ENCODE measurements at regions not wholly inside any gene's neighbourhood (a gene's known extent, or its start where the extent isn't known, plus 50 kb on each side); places are given as distances from the start of the nearest gene placed in this dataset.

DNA sequence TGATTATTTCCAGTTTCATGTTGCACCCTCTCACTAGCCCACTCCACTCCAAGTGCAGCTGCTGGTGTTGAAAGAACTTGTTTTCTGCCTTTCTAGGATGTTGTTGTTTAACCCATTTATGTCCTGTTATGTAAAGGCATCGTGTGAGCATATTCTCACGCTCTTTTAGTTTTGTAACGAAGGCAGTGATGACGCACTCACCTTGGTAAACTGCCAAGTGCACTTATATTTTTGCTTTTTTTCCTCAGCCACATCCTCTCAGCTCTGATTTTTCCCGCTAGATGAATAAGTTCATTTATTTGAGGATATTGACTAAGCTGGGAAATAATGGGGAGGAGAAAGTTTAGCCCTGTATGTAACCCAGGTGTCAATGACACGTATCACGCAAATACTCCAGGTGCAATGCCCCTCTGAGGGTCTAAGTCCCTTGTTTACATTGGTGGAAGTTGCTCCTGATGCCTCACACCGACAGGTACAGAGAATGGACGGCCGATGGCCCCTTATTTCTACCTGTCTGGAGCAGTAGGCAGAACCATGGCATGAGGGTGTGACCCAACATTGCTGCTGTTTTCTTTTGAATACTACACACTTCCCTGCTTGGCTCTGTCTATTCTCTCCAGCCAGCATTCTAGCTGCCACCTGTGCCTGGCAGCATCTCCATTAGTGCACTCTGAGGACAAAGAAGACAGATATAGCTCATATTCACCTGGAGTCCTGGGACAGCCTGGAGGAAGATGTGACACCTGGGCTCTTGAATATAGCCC, 132.7 kb upstream of the SLC24A3 start:
- no peak for DNase-seq

GRCh38 chr20:19081937-19082336, 130.5 kb upstream of the SLC24A3 start:
- DNase-seq = no peak

DNA sequence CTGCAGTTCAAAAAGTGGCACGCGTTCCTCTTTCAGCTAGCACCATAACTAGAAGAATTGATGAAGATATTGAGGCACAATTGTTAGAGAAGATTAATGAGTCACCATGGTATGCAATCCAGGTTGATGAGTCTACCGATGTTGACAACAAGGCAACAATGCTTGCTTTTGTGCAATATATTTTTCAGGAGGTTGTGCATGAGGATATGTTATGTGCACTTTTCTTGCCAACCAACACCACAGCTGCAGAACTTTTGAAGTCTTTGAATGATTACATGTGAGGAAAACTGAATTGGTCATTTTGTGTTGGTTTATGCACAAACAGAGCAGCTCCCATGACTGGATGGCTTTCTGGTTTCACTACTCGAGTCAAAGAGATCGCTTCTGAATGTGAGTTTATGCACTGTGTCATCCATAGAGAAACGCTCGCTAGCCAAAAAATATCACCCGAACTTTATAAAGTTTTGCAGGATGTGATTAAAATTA, 129.3 kb upstream of the SLC24A3 start:
- no peak for DNase-seq

DNA sequence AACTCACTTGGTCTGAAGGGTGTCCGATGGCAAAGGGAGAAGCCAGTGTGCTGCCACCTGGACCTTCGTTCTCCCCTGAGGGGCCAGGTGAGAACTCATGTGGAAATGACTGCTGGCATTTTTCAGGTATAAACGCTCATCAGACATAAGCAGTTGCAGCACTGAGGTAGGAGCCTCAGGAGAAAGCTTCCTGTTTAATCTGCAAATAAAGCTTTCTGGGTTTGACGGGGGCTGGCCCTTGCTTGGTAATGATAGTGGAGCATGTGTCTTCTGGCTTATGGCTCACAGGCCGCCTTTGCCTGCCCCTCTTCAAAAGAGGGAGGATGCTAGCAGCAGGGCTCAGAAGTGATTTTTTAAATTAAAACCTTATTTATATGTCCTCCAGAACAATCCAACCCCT, 122.1 kb upstream of the SLC24A3 start:
- no peak for DNase-seq

GRCh38 chr20:19094959-19095541, 117.4 kb upstream of the SLC24A3 start:
- no peak for DNase-seq

DNA sequence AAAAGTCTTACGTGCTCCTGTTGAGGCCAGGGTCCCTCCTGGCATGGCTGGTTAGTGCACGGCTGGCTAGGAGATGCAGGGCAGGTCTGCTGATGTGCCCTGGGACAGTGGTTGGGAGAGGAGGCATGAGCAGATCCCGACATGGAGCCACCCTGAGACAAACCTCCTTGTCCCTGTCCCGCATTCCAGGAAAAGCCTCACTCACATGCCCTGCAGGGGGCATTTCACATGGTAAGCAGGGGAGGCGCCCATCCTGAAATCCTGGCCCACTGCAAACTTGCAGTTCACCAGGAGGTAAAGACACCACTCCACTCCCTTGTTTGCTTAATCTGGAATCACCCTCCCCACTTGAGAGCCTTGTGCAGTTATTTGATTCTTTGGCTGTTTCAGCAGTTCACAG, 116.7 kb upstream of the SLC24A3 start:
- no peak for DNase-seq

GRCh38 chr20:19096843-19097242, 115.6 kb upstream of the SLC24A3 start:
- no peak for DNase-seq

- DNase-seq = no peak
Observed at GRCh38 chr20:19098117-19098516, 114.3 kb upstream of the SLC24A3 start.

DNA sequence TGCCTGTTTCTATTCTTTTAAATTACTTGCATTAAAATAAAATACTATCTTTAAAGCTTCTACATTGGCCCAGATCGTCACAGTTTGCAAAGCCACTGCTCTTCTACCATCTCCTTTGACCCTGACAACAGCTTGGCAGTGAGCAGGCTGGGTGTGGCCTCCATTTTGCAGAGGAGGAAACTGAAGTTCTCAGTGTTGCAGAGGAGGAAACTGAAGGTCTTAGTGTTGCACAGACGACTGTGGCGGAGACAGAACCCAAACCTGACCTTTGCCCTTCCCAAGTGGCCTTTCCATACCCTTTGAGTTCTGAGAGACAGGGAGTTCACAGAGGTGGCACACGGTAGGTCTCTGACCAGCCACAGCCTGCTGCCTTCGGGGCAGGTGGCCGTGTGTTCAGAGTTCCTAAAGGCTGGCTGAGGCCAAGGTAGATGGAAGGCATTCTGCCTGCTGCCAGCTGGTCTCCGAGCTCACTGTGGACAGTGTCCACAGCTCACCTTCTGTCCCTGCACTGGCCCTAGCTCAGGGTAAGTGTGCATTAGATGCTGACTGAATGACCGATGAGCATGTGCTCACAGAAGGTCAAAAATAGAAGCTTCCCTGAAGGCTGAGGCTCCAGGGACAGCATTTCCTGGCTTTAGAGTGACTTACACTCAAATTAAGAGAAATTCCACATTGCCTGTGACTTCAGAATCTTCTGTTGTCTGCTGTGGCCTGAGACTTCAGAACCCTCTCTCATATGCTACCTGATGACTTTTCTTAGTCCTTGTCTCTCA, 113.5 kb upstream of the SLC24A3 start:
- no peak for DNase-seq

DNA sequence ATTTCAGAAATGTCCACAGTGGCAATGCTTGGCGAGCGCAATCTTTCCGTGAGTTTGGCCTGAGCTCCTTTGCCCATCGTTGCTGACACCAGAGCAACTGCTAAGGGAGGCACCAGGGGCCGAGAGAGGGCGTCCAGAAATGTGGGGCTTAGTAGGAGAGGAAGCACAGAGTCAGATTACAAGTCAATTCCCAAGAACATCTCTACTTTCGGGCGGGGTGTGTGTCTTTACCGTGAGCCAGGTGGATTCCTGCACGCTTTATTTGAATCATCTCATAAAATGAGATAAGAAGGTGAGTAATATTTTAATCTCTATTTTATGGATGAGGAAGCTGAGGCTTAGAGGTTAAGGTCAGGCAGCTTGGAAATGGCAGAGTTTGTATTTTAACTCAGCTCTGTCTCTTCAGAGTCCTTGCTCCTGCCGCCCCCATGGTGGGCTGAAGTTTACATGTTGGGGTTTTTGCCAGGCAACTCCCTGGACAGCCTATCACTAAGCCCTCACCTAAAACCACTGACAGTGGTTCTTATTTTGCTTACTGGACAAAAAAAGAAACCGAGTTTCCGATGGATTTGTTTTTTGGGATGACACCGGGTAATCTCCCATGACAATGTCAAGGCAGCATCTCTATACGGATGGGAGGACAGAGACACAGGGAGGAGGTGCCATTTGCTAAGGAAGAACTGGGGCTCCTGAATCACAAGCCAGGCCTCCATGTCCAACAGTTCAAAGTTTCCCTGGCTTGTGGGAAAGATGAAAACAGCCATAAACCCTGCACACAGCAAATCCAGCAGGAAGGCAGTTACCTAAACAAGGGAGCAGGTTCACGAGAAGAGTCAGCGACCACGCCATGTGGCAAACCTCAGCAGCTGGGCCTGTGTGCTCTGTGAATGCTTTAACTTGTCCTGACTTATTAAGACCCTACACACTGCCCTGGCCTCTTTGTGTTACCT, 112.6 kb upstream of the SLC24A3 start:
- DNase-seq = no peak

- DNase-seq = no peak
Observed at GRCh38 chr20:19100975-19101374, 111.5 kb upstream of the SLC24A3 start.

DNA sequence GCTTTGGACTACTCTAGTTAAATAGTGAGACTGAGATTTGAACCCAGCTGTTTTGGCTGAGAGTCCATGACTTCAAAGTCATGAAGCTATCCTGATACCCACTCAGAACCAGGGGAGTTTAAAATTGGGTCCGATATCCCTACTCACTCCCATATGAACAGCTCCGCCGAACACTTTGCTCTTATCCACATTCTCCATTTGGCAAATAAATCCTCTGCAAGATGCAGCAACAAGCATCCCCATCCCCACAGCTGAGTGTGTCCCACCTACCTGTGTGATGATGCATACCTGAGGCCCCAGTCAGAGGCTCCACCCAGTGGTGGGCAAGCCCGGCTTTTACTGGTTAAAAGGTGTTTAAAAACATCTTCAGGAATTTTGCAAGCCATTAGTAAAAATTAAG, 108.3 kb upstream of the SLC24A3 start:
- DNase-seq = no peak

GRCh38 chr20:19108155-19108554, 104.3 kb upstream of the SLC24A3 start:
- DNase-seq = no peak

- DNase-seq = no peak
Observed at GRCh38 chr20:19110285-19110684, 102.2 kb upstream of the SLC24A3 start.

- no peak for DNase-seq
Observed at GRCh38 chr20:19110881-19111460, 101.5 kb upstream of the SLC24A3 start.

GRCh38 chr20:19112828-19113227, 99.6 kb upstream of the SLC24A3 start:
- DNase-seq = no peak

GRCh38 chr20:19113343-19113930, 99.0 kb upstream of the SLC24A3 start:
- DNase-seq = no peak

DNA sequence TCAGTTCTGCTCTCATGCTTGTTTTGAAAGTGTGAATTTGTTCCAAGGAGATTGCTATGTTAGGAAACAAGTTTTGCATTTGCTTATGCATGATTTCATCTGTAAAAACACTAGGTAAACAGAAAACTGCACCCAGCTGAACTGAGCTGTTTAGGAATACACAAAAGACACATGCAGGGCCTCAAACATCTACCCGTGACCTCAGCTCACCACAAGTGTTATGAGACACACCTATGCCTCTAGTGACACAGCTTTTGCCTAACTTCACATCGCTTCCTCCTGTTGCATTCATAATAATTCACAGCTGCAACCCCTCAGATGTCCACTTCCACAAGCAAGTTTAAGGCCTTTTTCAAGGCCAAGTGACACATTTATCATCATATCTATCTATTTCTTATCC, 98.0 kb upstream of the SLC24A3 start:
- DNase-seq = no peak

DNA sequence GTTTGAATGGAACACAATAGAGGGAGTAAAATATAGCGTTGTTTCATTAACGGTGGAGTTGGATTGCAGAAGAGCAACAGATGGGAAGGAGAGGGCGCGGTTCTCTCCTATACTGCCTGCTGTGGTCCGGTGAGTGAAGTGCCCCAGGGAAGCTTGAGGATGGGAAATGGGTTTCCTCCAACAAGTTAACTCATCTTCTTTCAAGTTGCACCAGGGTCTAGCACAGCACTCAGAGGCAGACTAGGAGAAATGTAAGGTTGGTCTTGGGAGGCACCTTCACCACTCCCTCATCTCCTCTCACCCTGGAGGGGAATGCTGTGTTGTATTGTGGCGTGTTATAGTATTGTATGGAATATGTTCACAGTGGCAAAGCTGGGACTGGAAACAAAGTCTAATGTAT, 96.9 kb upstream of the SLC24A3 start:
- DNase-seq = no peak

DNA sequence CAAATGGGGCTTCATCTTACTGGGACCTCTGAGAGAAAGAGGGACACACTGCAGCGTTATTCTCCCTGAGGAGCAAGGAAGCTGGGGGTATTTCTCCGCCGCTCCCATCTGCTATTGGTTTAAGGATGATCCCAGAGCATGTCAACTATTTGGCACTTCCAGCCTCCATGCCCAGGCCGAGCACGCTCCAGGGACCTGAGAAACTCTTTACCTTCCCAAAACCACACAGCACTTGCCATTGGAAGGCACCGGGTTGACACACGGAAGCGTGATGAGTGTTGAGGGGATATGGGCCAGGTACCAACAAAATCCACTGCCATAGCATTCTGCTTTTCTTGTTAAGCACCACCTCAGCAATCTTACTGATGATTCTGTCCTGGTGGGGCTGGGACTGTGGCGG, 92.4 kb upstream of the SLC24A3 start:
- no peak for DNase-seq

DNA sequence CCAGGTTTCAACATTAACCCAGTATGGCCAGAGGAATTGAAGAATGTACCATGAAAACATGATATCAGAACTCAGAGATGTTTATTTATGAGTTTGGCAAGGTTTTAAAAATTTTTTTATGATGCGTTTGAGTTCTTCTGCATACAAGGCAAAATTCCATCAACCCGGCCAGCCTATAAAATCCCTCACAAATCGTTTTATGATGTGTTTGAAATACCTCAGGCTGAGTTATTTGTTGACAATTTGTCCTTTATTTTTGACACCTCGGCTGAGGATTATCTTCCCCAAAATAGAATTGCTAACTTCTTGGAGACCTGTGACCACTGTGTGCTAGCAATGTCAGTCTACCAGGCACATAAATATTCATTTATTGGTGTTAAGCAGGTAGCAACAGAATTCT, 91.9 kb upstream of the SLC24A3 start:
- DNase-seq = no peak

- DNase-seq = no peak
Observed at GRCh38 chr20:19121463-19121862, 91.0 kb upstream of the SLC24A3 start.
